Ovary (tissue), 3 donors: ENCODE measurements at regions not wholly inside any gene's neighbourhood (a gene's known extent, or its start where the extent isn't known, plus 50 kb on each side); places are given as distances from the start of the nearest gene placed in this dataset.

Experiments
- EP300 ChIP-seq: sonication (generic); formaldehyde crosslinking; IDR thresholded peaks from one replicate; pipeline ENCODE4 v1.6.1; 2017; ENCODE audit warnings: antibody characterized with exemption
- POLR2A ChIP-seq: fragments of 450-650 bp; IDR thresholded peaks from one replicate; pipeline ENCODE4 v1.6.1; 2017; ENCODE audit warnings: antibody characterized with exemption, mild to moderate bottlenecking, moderate library complexity
- TF ChIP-seq, protein P1 (sequence below), 3 donors: fragments of 450-650 bp in 2 of 3; fragments of 200-600 bp in 1 of 3; IDR thresholded peaks; one replicate each; pipeline versions ENCODE4 v1.5.1 to v1.8.0; 2016 to 2022; ENCODE audit warnings: antibody characterized with exemption in 3 of 3, mild to moderate bottlenecking in 1 of 3
- donor health status: DM: no; HTN: no; CAD: no.

GRCh38 chr4:131061734-131062133 lies 1965.8 kb downstream of the C4orf33 start:
- TF ChIP-seq, protein P1, sequence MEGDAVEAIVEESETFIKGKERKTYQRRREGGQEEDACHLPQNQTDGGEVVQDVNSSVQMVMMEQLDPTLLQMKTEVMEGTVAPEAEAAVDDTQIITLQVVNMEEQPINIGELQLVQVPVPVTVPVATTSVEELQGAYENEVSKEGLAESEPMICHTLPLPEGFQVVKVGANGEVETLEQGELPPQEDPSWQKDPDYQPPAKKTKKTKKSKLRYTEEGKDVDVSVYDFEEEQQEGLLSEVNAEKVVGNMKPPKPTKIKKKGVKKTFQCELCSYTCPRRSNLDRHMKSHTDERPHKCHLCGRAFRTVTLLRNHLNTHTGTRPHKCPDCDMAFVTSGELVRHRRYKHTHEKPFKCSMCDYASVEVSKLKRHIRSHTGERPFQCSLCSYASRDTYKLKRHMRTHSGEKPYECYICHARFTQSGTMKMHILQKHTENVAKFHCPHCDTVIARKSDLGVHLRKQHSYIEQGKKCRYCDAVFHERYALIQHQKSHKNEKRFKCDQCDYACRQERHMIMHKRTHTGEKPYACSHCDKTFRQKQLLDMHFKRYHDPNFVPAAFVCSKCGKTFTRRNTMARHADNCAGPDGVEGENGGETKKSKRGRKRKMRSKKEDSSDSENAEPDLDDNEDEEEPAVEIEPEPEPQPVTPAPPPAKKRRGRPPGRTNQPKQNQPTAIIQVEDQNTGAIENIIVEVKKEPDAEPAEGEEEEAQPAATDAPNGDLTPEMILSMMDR (IDR thresholded peaks at IDR 0.05) = no peak
- TF ChIP-seq POLR2A = no peak
- TF ChIP-seq EP300 = no peak
